Neural crest cell (in vitro differentiated cells): ENCODE measurements at regions not wholly inside any gene's neighbourhood (a gene's known extent, or its start where the extent isn't known, plus 50 kb on each side); places are given as distances from the start of the nearest gene placed in this dataset.

ENCODE experiments used
- DNase-seq: peaks from one replicate; pipeline ENCODE4 v3.0.0; 2021; ENCODE audit warnings: low read depth, mixed read lengths, low spot score
- H3K27ac Mint-ChIP-seq: one replicate; pipeline ENCODE4 v1.8.0; 2021; ENCODE audit warnings: mild to moderate bottlenecking, mixed read lengths; ENCODE audit not compliant: unreplicated experiment
- H3K27me3 Mint-ChIP-seq: 2 replicates; pipeline ENCODE4 v1.8.0; 2021; ENCODE audit warnings: low read depth, mild to moderate bottlenecking, mixed read lengths
- H3K36me3 Mint-ChIP-seq: 2 replicates; pipeline ENCODE4 v1.8.0; 2021; ENCODE audit warnings: low read depth, mild to moderate bottlenecking, mixed read lengths
- H3K4me1 Mint-ChIP-seq: 2 replicates; pipeline ENCODE4 v1.8.0; 2021; ENCODE audit warnings: mixed read lengths
- H3K4me3 Mint-ChIP-seq: one replicate; pipeline ENCODE4 v1.8.0; 2021; ENCODE audit warnings: mild to moderate bottlenecking, mixed read lengths
- H3K9me3 Mint-ChIP-seq: 2 replicates; pipeline ENCODE4 v1.8.0; 2021; ENCODE audit warnings: mixed read lengths
- CTCF ChIP-seq: fragments of 200-600 bp; sonication (generic); conservative IDR thresholded peaks from 2 replicates; pipeline ENCODE4 v1.5.0; 2021; ENCODE audit warnings: antibody characterized with exemption, mild to moderate bottlenecking

- H3K4me3 Mint-ChIP-seq, result no peak overlapping the region
- H3K36me3 Mint-ChIP-seq, result no peaks in the 10 kb centered on the region
- peaks cover 6% of the 10 kb centered on the region for H3K9me3 Mint-ChIP-seq
- no peaks in the 10 kb centered on the region for H3K27me3 Mint-ChIP-seq
- no peak for TF ChIP-seq CTCF
- no peak overlapping the region for H3K27ac Mint-ChIP-seq
- H3K4me1 Mint-ChIP-seq, result no peaks in the 10 kb centered on the region
- no peak for DNase-seq
These were observed 282.6 kb upstream of the ACTRT1 start for GRCh38 chrX:128334821-128335220.

GRCh38 chrX:128310912-128311311, 258.7 kb upstream of the ACTRT1 start:
- DNase-seq, result no peak
- no peaks in the 10 kb centered on the region for H3K27me3 Mint-ChIP-seq
- peaks cover 5% of the 10 kb centered on the region for H3K9me3 Mint-ChIP-seq
- no peak for TF ChIP-seq CTCF
- H3K4me1 Mint-ChIP-seq, result no peaks in the 10 kb centered on the region
- H3K36me3 Mint-ChIP-seq, result no peaks in the 10 kb centered on the region
- no peak overlapping the region for H3K27ac Mint-ChIP-seq
- H3K4me3 Mint-ChIP-seq, result no peak overlapping the region

GRCh38 chrX:128309311-128309710, 257.1 kb upstream of the ACTRT1 start:
- H3K4me1 Mint-ChIP-seq, result no peaks in the 10 kb centered on the region
- no peak for DNase-seq
- no peak for TF ChIP-seq CTCF
- H3K27ac Mint-ChIP-seq, result no peak overlapping the region
- no peak overlapping the region for H3K4me3 Mint-ChIP-seq
- no peaks in the 10 kb centered on the region for H3K27me3 Mint-ChIP-seq
- no peaks in the 10 kb centered on the region for H3K36me3 Mint-ChIP-seq
- peaks cover 5% of the 10 kb centered on the region for H3K9me3 Mint-ChIP-seq

- H3K36me3 Mint-ChIP-seq, result peaks cover 3% of the 10 kb centered on the region
- no peak for DNase-seq
- no peak overlapping the region for H3K4me3 Mint-ChIP-seq
- H3K27me3 Mint-ChIP-seq, result no peaks in the 10 kb centered on the region
- peaks cover 12% of the 10 kb centered on the region for H3K9me3 Mint-ChIP-seq
- no peaks in the 10 kb centered on the region for H3K4me1 Mint-ChIP-seq
- no peak overlapping the region for H3K27ac Mint-ChIP-seq
- no peak for TF ChIP-seq CTCF
These were observed 242.0 kb upstream of the ACTRT1 start for GRCh38 chrX:128294198-128294597.

- no peak overlapping the region for H3K4me3 Mint-ChIP-seq
- no peaks in the 10 kb centered on the region for H3K27me3 Mint-ChIP-seq
These were observed 235.5 kb upstream of the ACTRT1 start for GRCh38 chrX:128287693-128288092.

More at GRCh38 chrX:128287693-128288092, 235.5 kb upstream of the ACTRT1 start:
- Mint-ChIP-seq H3K4me1 (no peaks in the 10 kb centered on the region), H3K36me3 (no peaks in the 10 kb centered on the region), H3K9me3 (peaks cover 9% of the 10 kb centered on the region), H3K27ac (no peak overlapping the region)
- no peak for TF ChIP-seq CTCF
- DNase-seq, result no peak
